K562 (cell line): ENCODE measurements at regions not wholly inside any gene's neighbourhood (a gene's known extent, or its start where the extent isn't known, plus 50 kb on each side); places are given as distances from the start of the nearest gene placed in this dataset.

ENCODE experiments used
- BRCA1 ChIP-seq, 2 experiments: fragments of 450-650 bp in 1 of 2; sonication (generic) in 1 of 2; formaldehyde crosslinking in 1 of 2; IDR thresholded peaks; 2 replicates each; pipeline versions ENCODE4 v1.5.0 to v1.6.1; 2017 to 2020; ENCODE audit warnings: mild to moderate bottlenecking in 1 of 2, missing genetic modification reagents in 1 of 2
- CBFA2T2 ChIP-seq: fragments of 450-650 bp; conservative IDR thresholded peaks from 2 replicates; pipeline ENCODE4 v1.6.1; 2017; ENCODE audit warnings: mild to moderate bottlenecking
- EHMT2 ChIP-seq: fragments of 450-650 bp; IDR thresholded peaks from 2 replicates; pipeline ENCODE4 v1.6.1; 2018; ENCODE audit warnings: antibody characterized with exemption
- NCOR1 ChIP-seq: fragments of 450-650 bp; IDR thresholded peaks from 2 replicates; pipeline ENCODE4 v1.6.1; 2016; ENCODE audit warnings: mild to moderate bottlenecking, moderate library complexity
- PML ChIP-seq: IDR thresholded peaks from 2 replicates; pipeline ENCODE4 v1.6.1; 2012; ENCODE audit warnings: low read length, inconsistent platforms
- RAD21 ChIP-seq, 2 experiments: fragments of 250-450 bp in 1 of 2; fragments of 450-650 bp in 1 of 2; sonication (Bioruptor Pico) in 1 of 2; formaldehyde crosslinking in 1 of 2; IDR thresholded peaks in 1 of 2; conservative IDR thresholded peaks in 1 of 2; 2 replicates each; pipeline versions ENCODE4 v1.4.0 to v1.8.0; 2020 to 2022; ENCODE audit warnings: mild to moderate bottlenecking in 2 of 2, moderate library complexity in 1 of 2
- RBM25 ChIP-seq: fragments of 200-400 bp; formaldehyde crosslinking; IDR thresholded peaks from 2 replicates; pipeline ENCODE4 v1.6.1; 2018; ENCODE audit warnings: low read length, low read depth, moderate library complexity; ENCODE audit not compliant: severe bottlenecking
- RCOR1 ChIP-seq, 2 experiments: IDR thresholded peaks; 2 replicates each; pipeline ENCODE4 v1.6.1; 2012; ENCODE audit warnings: low read depth in 2 of 2, low read length in 2 of 2, borderline replicate concordance in 1 of 2, improper control_type of control experiment in 1 of 2
- TF ChIP-seq, protein P1 (sequence below), 2 experiments: fragments of 450-650 bp in 1 of 2; sonication (generic) in 1 of 2; formaldehyde crosslinking in 1 of 2; IDR thresholded peaks; 2 replicates each; pipeline versions ENCODE4 v1.7.1 to v1.9.0; 2016 to 2022; ENCODE audit warnings: inconsistent platforms in 1 of 2, mild to moderate bottlenecking in 1 of 2, missing genetic modification reagents in 1 of 2
- TF ChIP-seq, protein P2 (sequence below): fragments of 250-450 bp; sonication (Bioruptor Pico); IDR thresholded peaks from 2 replicates; pipeline ENCODE4 v1.4.0; 2020; ENCODE audit warnings: borderline replicate concordance

DNA sequence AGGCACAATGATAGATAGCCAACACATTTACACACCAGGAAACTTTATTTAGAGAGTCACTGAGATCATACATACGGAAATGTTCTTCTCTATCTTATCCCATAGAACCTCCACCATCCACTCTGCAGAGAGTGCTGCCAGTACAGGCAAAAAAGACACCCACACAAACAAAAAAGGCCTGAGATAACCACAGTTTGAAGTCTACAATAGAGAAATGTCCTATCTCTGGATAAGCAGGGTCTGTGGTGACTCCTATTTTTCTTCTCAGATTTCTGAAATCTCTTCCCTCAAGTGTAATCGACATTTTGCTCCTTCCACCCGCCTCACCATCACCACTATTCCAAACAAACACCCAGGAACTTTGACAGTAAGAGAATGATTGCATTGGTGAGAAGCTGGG is 413.9 kb upstream of the NR2F2 start (continued):
- TF ChIP-seq, protein P1, sequence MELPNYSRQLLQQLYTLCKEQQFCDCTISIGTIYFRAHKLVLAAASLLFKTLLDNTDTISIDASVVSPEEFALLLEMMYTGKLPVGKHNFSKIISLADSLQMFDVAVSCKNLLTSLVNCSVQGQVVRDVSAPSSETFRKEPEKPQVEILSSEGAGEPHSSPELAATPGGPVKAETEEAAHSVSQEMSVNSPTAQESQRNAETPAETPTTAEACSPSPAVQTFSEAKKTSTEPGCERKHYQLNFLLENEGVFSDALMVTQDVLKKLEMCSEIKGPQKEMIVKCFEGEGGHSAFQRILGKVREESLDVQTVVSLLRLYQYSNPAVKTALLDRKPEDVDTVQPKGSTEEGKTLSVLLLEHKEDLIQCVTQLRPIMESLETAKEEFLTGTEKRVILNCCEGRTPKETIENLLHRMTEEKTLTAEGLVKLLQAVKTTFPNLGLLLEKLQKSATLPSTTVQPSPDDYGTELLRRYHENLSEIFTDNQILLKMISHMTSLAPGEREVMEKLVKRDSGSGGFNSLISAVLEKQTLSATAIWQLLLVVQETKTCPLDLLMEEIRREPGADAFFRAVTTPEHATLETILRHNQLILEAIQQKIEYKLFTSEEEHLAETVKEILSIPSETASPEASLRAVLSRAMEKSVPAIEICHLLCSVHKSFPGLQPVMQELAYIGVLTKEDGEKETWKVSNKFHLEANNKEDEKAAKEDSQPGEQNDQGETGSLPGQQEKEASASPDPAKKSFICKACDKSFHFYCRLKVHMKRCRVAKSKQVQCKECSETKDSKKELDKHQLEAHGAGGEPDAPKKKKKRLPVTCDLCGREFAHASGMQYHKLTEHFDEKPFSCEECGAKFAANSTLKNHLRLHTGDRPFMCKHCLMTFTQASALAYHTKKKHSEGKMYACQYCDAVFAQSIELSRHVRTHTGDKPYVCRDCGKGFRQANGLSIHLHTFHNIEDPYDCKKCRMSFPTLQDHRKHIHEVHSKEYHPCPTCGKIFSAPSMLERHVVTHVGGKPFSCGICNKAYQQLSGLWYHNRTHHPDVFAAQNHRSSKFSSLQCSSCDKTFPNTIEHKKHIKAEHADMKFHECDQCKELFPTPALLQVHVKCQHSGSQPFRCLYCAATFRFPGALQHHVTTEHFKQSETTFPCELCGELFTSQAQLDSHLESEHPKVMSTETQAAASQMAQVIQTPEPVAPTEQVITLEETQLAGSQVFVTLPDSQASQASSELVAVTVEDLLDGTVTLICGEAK (IDR thresholded peaks at IDR 0.05) = peak; percentile 82
- TF ChIP-seq, protein P1 (CRISPR knock-in tag; IDR thresholded peaks at IDR 0.05) = no peak
- peak; percentile 27; the same call in 1 of the 2 replicates for TF ChIP-seq CBFA2T2
- peak in 1 of 2 experiments; percentile 79; a peak in 1 of 4 replicates for TF ChIP-seq RCOR1 (IDR thresholded peaks at IDR 0.05; ENCODE audit: borderline replicate concordance in 1 of 2, low read depth in 2 of 2, low read length in 2 of 2)
- TF ChIP-seq EHMT2 = 0 out of 2 replicates have a peak, but pooled peaks have one; percentile 22
- TF ChIP-seq PML = no peak
- TF ChIP-seq RBM25 = no peak
- peak in 1 of 2 experiments; percentile 5; a peak in 1 of 4 replicates for TF ChIP-seq RAD21 (CRISPR knock-in tag; conservative IDR thresholded peaks at IDR 0.05 in 1 of 2, IDR thresholded peaks at IDR 0.05 in 1 of 2)
- peak; percentile 23; the same call in 1 of the 2 replicates for TF ChIP-seq NCOR1
- no peak for TF ChIP-seq BRCA1 (IDR thresholded peaks at IDR 0.05)
- TF ChIP-seq BRCA1 (CRISPR knock-in tag; IDR thresholded peaks at IDR 0.05) = no peak
- TF ChIP-seq, protein P2, sequence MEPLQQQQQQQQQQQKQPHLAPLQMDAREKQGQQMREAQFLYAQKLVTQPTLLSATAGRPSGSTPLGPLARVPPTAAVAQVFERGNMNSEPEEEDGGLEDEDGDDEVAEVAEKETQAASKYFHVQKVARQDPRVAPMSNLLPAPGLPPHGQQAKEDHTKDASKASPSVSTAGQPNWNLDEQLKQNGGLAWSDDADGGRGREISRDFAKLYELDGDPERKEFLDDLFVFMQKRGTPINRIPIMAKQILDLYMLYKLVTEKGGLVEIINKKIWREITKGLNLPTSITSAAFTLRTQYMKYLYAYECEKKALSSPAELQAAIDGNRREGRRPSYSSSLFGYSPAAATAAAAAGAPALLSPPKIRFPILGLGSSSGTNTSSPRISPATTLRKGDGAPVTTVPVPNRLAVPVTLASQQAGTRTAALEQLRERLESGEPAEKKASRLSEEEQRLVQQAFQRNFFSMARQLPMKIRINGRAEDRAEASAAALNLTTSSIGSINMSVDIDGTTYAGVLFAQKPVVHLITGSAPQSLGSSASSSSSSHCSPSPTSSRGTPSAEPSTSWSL = no peak
